ENCODE measurements at regions not wholly inside any gene's neighbourhood (a gene's known extent, or its start where the extent isn't known, plus 50 kb on each side); places are given as distances from the start of the nearest gene placed in this dataset.

DNA sequence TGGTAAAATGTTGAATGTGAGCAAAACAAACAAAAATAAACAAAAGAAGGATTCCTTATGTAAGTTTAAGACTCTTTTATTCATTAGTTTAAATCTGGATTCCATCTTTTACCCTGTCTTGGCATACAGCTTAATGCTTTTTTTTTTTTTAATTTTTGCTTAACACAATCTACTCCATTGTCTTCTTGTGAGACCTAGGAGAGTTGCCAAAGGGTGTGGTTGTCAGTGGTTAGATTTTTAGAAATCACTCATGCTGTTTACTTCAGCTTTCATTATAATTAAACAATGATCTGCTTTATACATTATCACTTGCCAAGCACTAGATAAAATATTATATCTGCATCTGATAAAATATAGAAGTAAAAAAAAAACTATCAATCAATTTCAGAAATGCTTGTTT lies 77.7 kb upstream of the KITLG start:
- Histone ChIP-seq H3K4me3 (ENCODE audit: low read depth, low read length) (no peak overlapping the region), H3K9me3 (ENCODE audit: insufficient read depth, low read depth, low read length) (no peaks in the 10 kb centered on the region), H3K18ac (ENCODE audit: low read length) (no peak overlapping the region), H3K79me1 (ENCODE audit: low read length) (no peaks in the 10 kb centered on the region), H3K4ac (ENCODE audit: low read depth, low read length) (no peak overlapping the region), H2BK12ac (ENCODE audit: low read length) (no peak overlapping the region), H2BK5ac (ENCODE audit: low read depth, low read length, poor library complexity) (no peak overlapping the region), H3K4me2 (ENCODE audit: low read length) (no peak overlapping the region), H2AK5ac (ENCODE audit: low read length) (no peak overlapping the region), H3K4me1 (ENCODE audit: control insufficient read depth in 1 of 2, insufficient read depth in 2 of 2, low read length in 2 of 2) (no peaks in the 10 kb centered on the region), H3K27ac (ENCODE audit: low read depth, low read length) (no peak overlapping the region), H3K23ac (ENCODE audit: low read length) (no peak overlapping the region), H3K36me3 (ENCODE audit: control insufficient read depth in 1 of 2, insufficient read depth in 2 of 2, low read length in 2 of 2) (no peaks in the 10 kb centered on the region), H4K91ac (ENCODE audit: low read depth, low read length) (no peak overlapping the region), H4K8ac (ENCODE audit: low read depth, low read length) (no peak overlapping the region), H3K27me3 (ENCODE audit: insufficient read depth, low read length) (no peaks in the 10 kb centered on the region), H2AFZ (ENCODE audit: insufficient read depth, low read length, poor library complexity) (no peak overlapping the region), H3K79me2 (ENCODE audit: control insufficient read depth, insufficient read depth, low read length, poor library complexity) (no peaks in the 10 kb centered on the region), H3K14ac (ENCODE audit: low read length) (no peak overlapping the region), H3K9ac (ENCODE audit: low read length) (no peak overlapping the region), H4K12ac (ENCODE audit: low read depth, low read length) (no peak overlapping the region), H2BK120ac (ENCODE audit: insufficient read depth, low read length, poor library complexity) (no peak overlapping the region)
- DNase-seq = no peak

DNA sequence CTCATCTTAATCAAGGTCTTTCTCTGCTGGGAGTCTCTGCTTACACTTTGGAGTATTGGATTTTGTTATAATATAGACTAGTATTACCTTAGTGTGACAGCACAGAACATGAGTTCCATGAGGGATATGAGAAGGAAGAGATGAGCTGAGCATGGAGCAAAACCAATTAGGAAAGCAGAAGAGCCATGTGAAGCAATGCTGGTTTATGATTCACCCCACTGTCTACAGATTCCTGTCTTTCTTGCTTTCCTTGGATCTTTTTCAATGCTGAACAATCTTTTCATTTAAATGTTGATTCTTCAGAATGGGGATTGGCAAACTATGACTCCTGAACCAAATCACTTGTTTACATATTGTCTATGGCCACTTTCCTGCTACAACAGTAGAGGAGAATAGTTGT lies 70.4 kb upstream of the KITLG start:
- Histone ChIP-seq H3K27me3 (ENCODE audit: insufficient read depth, low read length) (no peaks in the 10 kb centered on the region), H3K18ac (ENCODE audit: low read length) (no peak overlapping the region), H3K9ac (ENCODE audit: low read length) (no peak overlapping the region), H3K27ac (ENCODE audit: low read depth, low read length) (no peak overlapping the region), H3K79me2 (ENCODE audit: control insufficient read depth, insufficient read depth, low read length, poor library complexity) (no peaks in the 10 kb centered on the region), H3K14ac (ENCODE audit: low read length) (no peak overlapping the region), H3K4me1 (ENCODE audit: control insufficient read depth in 1 of 2, insufficient read depth in 2 of 2, low read length in 2 of 2) (no peaks in the 10 kb centered on the region), H3K23ac (ENCODE audit: low read length) (no peak overlapping the region), H3K36me3 (ENCODE audit: control insufficient read depth in 1 of 2, insufficient read depth in 2 of 2, low read length in 2 of 2) (no peaks in the 10 kb centered on the region), H4K8ac (ENCODE audit: low read depth, low read length) (no peak overlapping the region), H2BK12ac (ENCODE audit: low read length) (no peak overlapping the region), H3K4me2 (ENCODE audit: low read length) (no peak overlapping the region), H3K4me3 (ENCODE audit: low read depth, low read length) (no peak overlapping the region), H3K9me3 (ENCODE audit: insufficient read depth, low read depth, low read length) (no peaks in the 10 kb centered on the region), H4K91ac (ENCODE audit: low read depth, low read length) (no peak overlapping the region), H3K79me1 (ENCODE audit: low read length) (no peaks in the 10 kb centered on the region), H2AFZ (ENCODE audit: insufficient read depth, low read length, poor library complexity) (no peak overlapping the region), H2BK120ac (ENCODE audit: insufficient read depth, low read length, poor library complexity) (no peak overlapping the region), H3K4ac (ENCODE audit: low read depth, low read length) (no peak overlapping the region), H2BK5ac (ENCODE audit: low read depth, low read length, poor library complexity) (no peak overlapping the region), H4K12ac (ENCODE audit: low read depth, low read length) (no peak overlapping the region), H2AK5ac (ENCODE audit: low read length) (no peak overlapping the region)
- DNase-seq = no peak

DNA sequence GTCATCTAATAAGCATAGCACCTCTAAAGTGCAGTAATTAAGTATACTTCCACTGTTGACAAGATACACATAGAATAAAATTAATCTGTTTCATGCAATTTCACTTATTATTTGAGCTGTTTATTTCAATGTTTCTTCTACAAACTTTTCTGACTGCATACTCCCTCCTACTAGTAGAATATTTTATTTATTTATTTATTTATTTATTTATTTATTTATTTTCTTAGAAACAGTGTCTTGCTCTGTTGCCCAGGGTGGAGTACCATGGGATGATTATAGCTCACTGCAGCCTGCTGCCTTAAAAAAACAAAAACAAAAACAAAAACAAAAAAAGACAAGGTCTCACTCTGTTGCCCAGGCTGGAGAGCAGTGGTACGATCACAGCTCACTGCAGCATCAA lies 68.4 kb upstream of the KITLG start:
- Histone ChIP-seq H3K9ac (ENCODE audit: low read length) (no peak overlapping the region), H3K79me1 (ENCODE audit: low read length) (no peaks in the 10 kb centered on the region), H4K8ac (ENCODE audit: low read depth, low read length) (no peak overlapping the region), H3K9me3 (ENCODE audit: insufficient read depth, low read depth, low read length) (no peaks in the 10 kb centered on the region), H3K18ac (ENCODE audit: low read length) (no peak overlapping the region), H3K4me3 (ENCODE audit: low read depth, low read length) (no peak overlapping the region), H3K36me3 (ENCODE audit: control insufficient read depth in 1 of 2, insufficient read depth in 2 of 2, low read length in 2 of 2) (no peaks in the 10 kb centered on the region), H3K4ac (ENCODE audit: low read depth, low read length) (no peak overlapping the region), H3K4me1 (ENCODE audit: control insufficient read depth in 1 of 2, insufficient read depth in 2 of 2, low read length in 2 of 2) (no peaks in the 10 kb centered on the region), H3K4me2 (ENCODE audit: low read length) (no peak overlapping the region), H2BK12ac (ENCODE audit: low read length) (no peak overlapping the region), H3K27ac (ENCODE audit: low read depth, low read length) (no peak overlapping the region), H4K91ac (ENCODE audit: low read depth, low read length) (no peak overlapping the region), H2BK120ac (ENCODE audit: insufficient read depth, low read length, poor library complexity) (no peak overlapping the region), H3K27me3 (ENCODE audit: insufficient read depth, low read length) (no peaks in the 10 kb centered on the region), H2AK5ac (ENCODE audit: low read length) (no peak overlapping the region), H3K14ac (ENCODE audit: low read length) (no peak overlapping the region), H3K23ac (ENCODE audit: low read length) (no peak overlapping the region), H2BK5ac (ENCODE audit: low read depth, low read length, poor library complexity) (no peak overlapping the region), H3K79me2 (ENCODE audit: control insufficient read depth, insufficient read depth, low read length, poor library complexity) (no peaks in the 10 kb centered on the region), H4K12ac (ENCODE audit: low read depth, low read length) (no peak overlapping the region), H2AFZ (ENCODE audit: insufficient read depth, low read length, poor library complexity) (no peak overlapping the region)
- no peak for DNase-seq
- WGBS (ENCODE audit: extremely low coverage, insufficient coverage, insufficient read length) = no CpG with 5 or more reads among the region's 1 CpG

DNA sequence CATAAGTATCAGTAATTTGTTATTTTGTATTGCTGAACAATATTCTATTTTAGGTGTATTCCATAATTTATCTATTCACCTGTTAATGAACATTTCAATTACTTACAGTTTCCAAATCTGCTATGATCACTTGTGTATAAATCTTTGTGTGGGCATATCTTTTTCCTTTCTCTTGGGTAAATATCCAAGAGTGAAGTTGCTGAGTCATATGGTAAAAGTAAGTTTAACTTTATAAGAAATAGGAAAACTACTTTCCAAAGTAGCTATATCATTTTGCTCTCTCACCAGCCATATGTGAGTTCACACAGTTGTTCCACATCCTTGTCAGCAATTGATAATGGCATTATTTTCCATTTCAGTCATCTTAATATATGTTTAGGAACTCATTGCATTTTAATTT lies 66.6 kb upstream of the KITLG start:
- H3K18ac ChIP-seq (ENCODE audit: low read length) = no peak overlapping the region
- no peak overlapping the region for H2AK5ac ChIP-seq (ENCODE audit: low read length)
- no peaks in the 10 kb centered on the region for H3K36me3 ChIP-seq (ENCODE audit: control insufficient read depth in 1 of 2, insufficient read depth in 2 of 2, low read length in 2 of 2)
- H2BK5ac ChIP-seq (ENCODE audit: low read depth, low read length, poor library complexity) = no peak overlapping the region
- H2BK12ac ChIP-seq (ENCODE audit: low read length) = no peak overlapping the region
- no peak overlapping the region for H4K8ac ChIP-seq (ENCODE audit: low read depth, low read length)
- H3K4ac ChIP-seq (ENCODE audit: low read depth, low read length) = no peak overlapping the region
- no peaks in the 10 kb centered on the region for H3K79me1 ChIP-seq (ENCODE audit: low read length)
- no peaks in the 10 kb centered on the region for H3K4me1 ChIP-seq (ENCODE audit: control insufficient read depth in 1 of 2, insufficient read depth in 2 of 2, low read length in 2 of 2)
- no peak overlapping the region for H3K4me2 ChIP-seq (ENCODE audit: low read length)
- no peak overlapping the region for H4K12ac ChIP-seq (ENCODE audit: low read depth, low read length)
- H3K4me3 ChIP-seq (ENCODE audit: low read depth, low read length) = no peak overlapping the region
- H2BK120ac ChIP-seq (ENCODE audit: insufficient read depth, low read length, poor library complexity) = no peak overlapping the region
- no peak overlapping the region for H3K23ac ChIP-seq (ENCODE audit: low read length)
- H3K27me3 ChIP-seq (ENCODE audit: insufficient read depth, low read length) = no peaks in the 10 kb centered on the region
- H3K9me3 ChIP-seq (ENCODE audit: insufficient read depth, low read depth, low read length) = no peaks in the 10 kb centered on the region
- no peak overlapping the region for H3K27ac ChIP-seq (ENCODE audit: low read depth, low read length)
- no peak for DNase-seq
- no peak overlapping the region for H3K9ac ChIP-seq (ENCODE audit: low read length)
- H3K14ac ChIP-seq (ENCODE audit: low read length) = no peak overlapping the region
- H3K79me2 ChIP-seq (ENCODE audit: control insufficient read depth, insufficient read depth, low read length, poor library complexity) = no peaks in the 10 kb centered on the region
- H2AFZ ChIP-seq (ENCODE audit: insufficient read depth, low read length, poor library complexity) = no peak overlapping the region
- H4K91ac ChIP-seq (ENCODE audit: low read depth, low read length) = no peak overlapping the region

DNA sequence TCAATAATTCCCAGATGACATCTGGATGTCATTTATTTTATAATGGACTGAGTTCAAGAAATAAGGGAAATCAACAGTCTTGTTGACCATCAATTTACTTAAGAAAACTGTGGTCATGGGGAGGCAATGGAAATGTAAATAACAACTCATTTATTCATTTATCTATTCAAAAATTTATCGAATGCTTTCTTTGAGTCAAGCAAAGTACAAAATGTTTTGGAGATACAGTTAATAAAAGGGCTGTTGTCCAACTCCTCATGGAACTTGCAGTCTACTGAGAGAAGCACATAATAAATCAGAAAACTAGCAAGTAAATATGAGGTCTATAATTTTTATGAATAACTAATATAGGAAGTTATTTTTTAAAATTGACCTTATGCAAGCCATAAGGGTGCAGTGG lies 65.5 kb upstream of the KITLG start:
- no peak overlapping the region for H3K4me3 ChIP-seq (ENCODE audit: low read depth, low read length)

More for the DNA sequence above, 65.5 kb upstream of the KITLG start:
- no peak overlapping the region for H3K4me2 ChIP-seq (ENCODE audit: low read length)
- no CpG with 5 or more reads among the region's 1 CpG for WGBS (ENCODE audit: extremely low coverage, insufficient coverage, insufficient read length)
- no peak overlapping the region for H3K14ac ChIP-seq (ENCODE audit: low read length)
- H4K12ac ChIP-seq (ENCODE audit: low read depth, low read length) = no peak overlapping the region
- no peaks in the 10 kb centered on the region for H3K9me3 ChIP-seq (ENCODE audit: insufficient read depth, low read depth, low read length)
- no peak overlapping the region for H3K23ac ChIP-seq (ENCODE audit: low read length)
- H3K4me1 ChIP-seq (ENCODE audit: control insufficient read depth in 1 of 2, insufficient read depth in 2 of 2, low read length in 2 of 2) = no peaks in the 10 kb centered on the region
- H3K27me3 ChIP-seq (ENCODE audit: insufficient read depth, low read length) = no peaks in the 10 kb centered on the region
- H3K79me2 ChIP-seq (ENCODE audit: control insufficient read depth, insufficient read depth, low read length, poor library complexity) = no peaks in the 10 kb centered on the region
- H3K27ac ChIP-seq (ENCODE audit: low read depth, low read length) = no peak overlapping the region
- H2BK120ac ChIP-seq (ENCODE audit: insufficient read depth, low read length, poor library complexity) = no peak overlapping the region
- H3K36me3 ChIP-seq (ENCODE audit: control insufficient read depth in 1 of 2, insufficient read depth in 2 of 2, low read length in 2 of 2) = no peaks in the 10 kb centered on the region
- H3K9ac ChIP-seq (ENCODE audit: low read length) = no peak overlapping the region
- no peak overlapping the region for H3K4ac ChIP-seq (ENCODE audit: low read depth, low read length)
- H3K18ac ChIP-seq (ENCODE audit: low read length) = no peak overlapping the region
- H2AK5ac ChIP-seq (ENCODE audit: low read length) = no peak overlapping the region
- H2BK12ac ChIP-seq (ENCODE audit: low read length) = no peak overlapping the region
- no peak overlapping the region for H2AFZ ChIP-seq (ENCODE audit: insufficient read depth, low read length, poor library complexity)
- no peak overlapping the region for H2BK5ac ChIP-seq (ENCODE audit: low read depth, low read length, poor library complexity)
- no peak overlapping the region for H4K91ac ChIP-seq (ENCODE audit: low read depth, low read length)
- no peaks in the 10 kb centered on the region for H3K79me1 ChIP-seq (ENCODE audit: low read length)
- no peak for DNase-seq
- no peak overlapping the region for H4K8ac ChIP-seq (ENCODE audit: low read depth, low read length)

Data from trophoblast cell (in vitro differentiated cells and primary cell).